HG02970 (cell line): ENCODE measurements at regions not wholly inside any gene's neighbourhood (a gene's known extent, or its start where the extent isn't known, plus 50 kb on each side); places are given as distances from the start of the nearest gene placed in this dataset.
A peak's percentile ranks its signal among the peaks of the same experiment; 100 is the strongest.
"Not testable (repeated sequence)": the region's sequence is repeated elsewhere in the genome, so short reads cannot be mapped to it uniquely, and the experiment has no call there.

Source experiments
- ATAC-seq: cut with Tn5 transposase; IDR thresholded peaks from one replicate; pipeline ENCODE4 v1.9.1; 2021; ENCODE audit warnings: mild to moderate bottlenecking, moderate library complexity, moderate number of reproducible peaks; ENCODE audit not compliant: unreplicated experiment, low FRiP score

DNA sequence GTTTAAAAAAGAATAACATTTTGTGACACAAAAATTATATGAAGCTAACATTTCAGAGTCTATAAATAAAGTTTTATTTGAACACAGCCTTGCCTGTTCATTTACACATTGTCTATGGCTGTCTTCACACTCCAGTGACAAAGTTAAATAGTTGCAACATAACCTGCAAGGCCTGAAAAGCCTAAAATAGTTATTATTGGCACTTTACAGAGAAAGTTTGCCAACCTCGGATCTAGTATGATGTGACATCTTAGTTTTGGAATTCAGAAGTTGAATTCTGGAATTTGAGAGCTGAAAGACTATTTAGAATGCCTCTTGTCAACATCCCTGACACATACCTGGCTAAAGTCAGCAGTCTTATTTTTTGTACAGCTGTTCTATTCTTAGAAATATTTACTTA lies 68.3 kb downstream of the DYRK2 start:
- ATAC-seq, result no peak

- not testable (repeated sequence) for ATAC-seq
Measured at GRCh38 chr12:67719303-67719702, 70.8 kb downstream of the DYRK2 start.

DNA sequence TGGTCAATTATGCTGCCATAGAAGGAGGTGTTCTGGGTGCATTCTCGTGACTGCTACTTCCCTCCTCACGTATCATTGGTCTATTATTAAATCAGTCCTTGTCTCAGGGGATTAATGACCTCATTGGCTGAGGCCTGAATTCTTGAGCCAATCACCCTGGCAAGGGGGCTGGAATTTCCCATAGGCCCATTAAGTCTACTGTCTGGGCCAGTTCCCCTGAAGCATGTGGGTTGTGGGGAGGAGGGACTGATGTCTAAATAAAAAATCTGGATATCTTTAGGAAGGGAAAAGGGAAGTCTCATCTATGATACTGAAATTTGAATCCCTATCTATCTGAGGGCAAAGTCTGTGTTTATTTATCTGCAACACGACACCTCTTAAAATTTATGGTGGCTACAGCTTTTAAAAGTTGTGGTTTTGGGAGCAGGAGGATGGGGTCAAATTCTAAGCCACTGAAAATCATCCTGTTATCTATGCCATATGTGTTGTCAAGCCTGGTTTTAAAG lies 71.9 kb downstream of the DYRK2 start:
- no peak for ATAC-seq

DNA sequence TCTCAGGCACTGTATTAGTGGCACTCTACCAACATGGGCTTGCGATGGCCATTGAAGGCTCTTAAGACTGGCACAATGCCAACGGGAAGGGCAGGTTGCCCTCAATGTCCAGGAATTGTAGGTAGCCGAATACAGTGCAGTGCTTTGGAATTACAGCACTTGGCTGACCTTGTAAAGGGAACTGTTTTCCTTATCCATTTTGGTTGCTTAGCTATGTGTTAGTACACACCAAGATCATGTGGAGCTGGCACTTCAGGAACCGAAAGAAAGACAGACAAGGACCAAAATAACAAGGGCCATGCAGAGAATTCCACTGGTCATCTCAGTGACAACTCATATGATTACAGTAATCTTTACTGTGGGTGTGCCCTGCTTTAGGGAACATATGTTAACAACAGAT lies 72.7 kb downstream of the DYRK2 start:
- no peak for ATAC-seq

DNA sequence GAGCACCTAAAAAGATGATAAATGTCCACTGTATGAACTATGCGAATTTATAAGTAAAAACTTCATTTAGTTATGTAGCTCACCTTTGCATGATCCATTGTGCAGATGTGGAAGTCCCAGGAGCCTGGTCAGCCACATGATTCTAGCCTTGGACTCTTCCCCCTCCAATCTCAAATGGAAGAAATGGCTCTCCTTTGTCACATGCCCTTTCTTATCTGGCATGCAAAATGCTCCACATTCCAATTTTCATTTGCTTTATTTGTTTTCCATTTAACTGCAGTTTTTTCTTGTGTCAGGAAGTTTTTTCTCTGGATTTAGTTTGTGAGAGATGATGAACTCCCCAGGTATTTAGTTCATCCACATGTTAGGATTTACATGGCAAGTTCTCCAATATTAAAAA lies 73.8 kb downstream of the DYRK2 start:
- ATAC-seq, result no peak

DNA sequence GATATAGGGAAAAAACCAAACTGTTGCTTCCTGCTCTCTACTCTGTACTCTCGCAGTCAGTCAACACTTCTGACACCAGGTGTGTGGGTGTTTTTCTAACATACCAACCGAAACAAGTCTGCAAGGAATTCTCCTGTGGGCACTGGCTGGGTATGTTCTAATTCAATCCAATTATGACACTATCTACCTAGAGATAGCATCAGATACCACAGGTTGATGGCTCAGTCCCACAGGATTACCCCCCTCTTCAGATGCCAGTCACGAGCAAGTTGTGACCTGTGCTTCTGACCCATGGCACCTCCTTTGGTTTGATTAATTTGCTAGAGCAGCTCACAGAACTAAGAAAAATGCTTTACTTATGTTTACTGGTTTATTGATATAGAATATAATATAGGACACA lies 78.3 kb downstream of the DYRK2 start:
- no peak for ATAC-seq

GRCh38 chr12:67727702-67728666 lies 79.4 kb downstream of the DYRK2 start:
- ATAC-seq, result no peak

- no peak for ATAC-seq
Measured at GRCh38 chr12:67732857-67733256, 84.3 kb downstream of the DYRK2 start.

GRCh38 chr12:67735868-67736267 lies 87.3 kb downstream of the DYRK2 start:
- no peak for ATAC-seq

- ATAC-seq, result no peak
Measured at GRCh38 chr12:67740711-67741110, 92.2 kb downstream of the DYRK2 start.

GRCh38 chr12:67741270-67741669 lies 92.7 kb downstream of the DYRK2 start:
- no peak for ATAC-seq

DNA sequence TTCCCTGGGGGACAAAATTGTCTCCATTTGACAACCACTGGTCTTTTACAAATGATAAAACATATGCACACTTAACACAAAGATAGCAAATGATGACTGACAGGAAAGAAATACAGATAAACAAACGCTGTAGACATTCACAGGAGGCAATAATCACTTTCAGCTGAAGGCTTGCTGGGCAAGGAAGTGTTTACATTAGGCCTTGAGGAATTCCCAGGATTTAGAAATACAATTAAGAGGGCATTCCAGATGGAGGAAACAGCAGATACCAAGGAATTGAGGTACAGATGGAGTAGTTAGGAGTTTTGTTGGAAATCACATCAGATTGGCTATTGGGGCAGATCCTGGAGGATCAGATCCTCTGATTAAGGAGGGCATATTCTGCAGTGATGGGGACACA lies 93.9 kb downstream of the DYRK2 start:
- no peak for ATAC-seq

- no peak for ATAC-seq
Measured at GRCh38 chr12:67747869-67748742, 99.6 kb downstream of the DYRK2 start.

GRCh38 chr12:67748743-67749040 lies 100.1 kb downstream of the DYRK2 start:
- ATAC-seq, result no peak

DNA sequence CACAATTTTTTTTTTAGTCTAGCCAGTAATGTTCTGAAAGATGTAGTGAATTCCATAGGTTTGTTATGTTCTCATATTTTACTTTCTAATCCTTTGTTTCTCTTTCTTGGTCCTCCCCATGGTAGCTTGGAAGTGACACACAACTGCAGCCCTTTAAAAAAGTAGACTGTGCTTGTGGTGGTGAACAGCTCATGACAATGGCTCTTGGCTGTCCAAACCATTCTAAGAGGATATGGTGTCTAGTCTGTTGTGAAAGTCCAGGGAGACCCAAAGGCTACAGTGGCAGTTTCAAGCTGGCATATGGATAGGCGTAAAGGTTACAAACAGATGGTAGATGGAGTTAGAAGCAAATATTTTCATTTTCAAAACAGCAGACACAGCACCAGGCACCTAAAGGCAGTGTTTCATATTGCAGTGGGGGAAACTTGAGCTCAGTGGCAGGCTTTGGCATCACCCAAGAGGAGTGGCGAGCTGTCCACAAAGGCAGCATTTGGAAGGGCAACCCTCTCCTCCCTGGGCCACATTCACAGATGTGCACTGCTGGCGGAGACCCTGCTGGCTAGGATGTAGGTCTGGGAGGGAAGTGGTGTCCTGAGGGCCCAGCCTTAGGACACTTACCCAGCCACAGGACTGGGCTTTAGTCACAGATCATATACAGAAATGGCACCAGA lies 102.1 kb downstream of the DYRK2 start:
- no peak for ATAC-seq

DNA sequence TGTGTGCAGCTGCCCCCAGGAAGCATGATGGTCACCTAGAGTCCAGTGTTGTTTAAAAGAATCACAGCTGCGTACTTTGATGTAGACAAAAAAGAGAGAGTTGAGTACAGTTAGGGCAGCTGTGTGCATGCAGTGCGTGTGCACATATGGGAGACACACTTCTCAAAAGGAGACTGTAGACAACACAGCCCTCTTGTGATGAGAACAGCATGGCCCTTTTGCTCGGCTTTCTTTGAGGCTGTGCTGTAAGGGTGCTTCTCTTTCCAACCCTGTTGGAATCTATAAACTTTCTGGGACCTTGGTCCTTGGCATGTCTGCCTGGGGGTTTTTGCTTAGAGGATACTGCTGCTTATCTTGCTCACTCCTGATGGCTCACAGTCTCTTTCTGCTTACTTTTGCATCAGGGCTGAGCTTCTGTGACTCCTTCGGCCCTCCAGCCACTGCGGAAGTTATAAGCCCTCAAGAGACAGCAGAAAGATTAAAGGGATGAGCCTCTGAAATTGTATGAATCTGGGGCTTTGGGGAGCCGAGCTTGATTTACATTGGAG lies 102.9 kb downstream of the DYRK2 start:
- no peak for ATAC-seq

DNA sequence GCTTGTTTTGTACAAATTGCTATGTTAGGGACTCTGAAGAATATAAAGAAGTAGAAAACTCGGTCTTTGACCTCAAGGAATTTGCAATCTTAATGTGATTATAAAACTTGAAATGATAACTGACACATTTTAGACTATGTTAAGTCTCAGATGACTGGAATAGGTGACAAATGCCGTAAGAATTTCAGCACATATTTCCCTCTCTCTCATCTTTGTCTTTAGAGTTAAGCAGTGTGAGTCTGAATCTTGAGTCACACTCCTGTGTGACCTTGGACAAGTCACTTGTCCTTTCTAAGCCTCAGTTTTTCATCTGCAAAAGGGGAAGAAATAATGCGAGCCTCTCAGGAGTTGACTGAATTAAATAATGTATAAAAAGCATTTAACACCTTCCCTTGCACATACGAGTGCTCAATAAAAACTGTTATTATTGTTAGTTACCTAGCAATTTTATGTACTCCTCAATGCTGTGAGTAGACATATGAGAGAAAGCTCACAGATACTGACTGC lies 103.7 kb downstream of the DYRK2 start:
- no peak for ATAC-seq

DNA sequence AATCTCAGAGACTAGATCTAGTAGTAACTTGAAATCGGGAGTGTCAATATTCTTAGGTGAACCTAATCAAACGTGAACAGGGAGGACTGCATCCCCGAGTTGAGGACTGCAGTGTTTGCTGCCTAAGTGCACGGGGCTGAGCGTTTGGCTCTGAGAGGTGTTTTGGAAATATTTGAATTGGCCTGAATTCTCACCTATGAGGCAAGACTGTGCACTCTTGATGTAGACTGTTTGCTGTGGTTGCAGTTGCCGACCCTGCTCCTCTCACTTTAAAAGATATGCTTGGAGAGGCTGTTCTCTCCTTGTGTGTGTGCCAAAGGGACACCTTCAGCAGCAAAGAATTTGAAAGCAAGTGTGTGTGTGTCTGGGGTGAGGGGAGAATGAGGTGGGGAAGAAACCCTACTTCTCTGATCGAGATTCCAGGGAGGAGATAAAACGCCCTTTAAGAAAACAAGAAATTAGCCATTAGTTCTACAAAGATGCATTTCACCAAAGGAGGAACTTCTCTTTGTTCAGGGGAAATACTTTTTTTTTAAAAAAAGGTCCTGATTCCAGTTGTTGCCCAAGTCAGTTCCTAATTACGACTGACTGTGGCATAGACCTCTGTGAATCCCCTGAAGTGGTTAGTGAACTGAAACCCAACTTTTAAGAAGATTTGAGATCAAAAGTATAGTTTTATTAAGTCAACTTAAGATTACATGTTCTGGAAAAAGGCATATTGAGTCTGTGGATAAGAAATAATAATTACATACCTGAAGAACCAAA lies 106.6 kb downstream of the DYRK2 start:
- no peak for ATAC-seq

GRCh38 chr12:67757651-67758050 lies 109.1 kb downstream of the DYRK2 start:
- ATAC-seq, result no peak

DNA sequence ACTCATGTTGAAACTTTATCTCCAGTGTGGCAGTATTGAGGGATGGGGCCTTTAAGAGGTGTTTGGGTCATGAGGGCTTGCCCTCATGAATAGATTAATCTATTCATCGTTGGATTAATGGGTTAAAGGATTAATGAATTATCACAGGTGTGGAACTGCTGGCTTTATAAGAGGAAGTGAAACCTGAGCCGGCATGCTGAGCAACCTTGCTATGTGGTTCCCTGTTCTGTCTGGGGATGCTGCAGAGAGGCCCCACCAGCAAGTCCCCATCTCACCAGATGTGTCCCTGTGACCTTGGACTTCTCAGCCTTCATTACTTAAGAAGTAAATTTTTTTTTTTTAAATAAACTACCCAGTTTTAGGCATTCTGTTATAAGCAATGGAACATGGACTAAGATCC lies 109.6 kb downstream of the DYRK2 start:
- peak; percentile 91 for ATAC-seq
